Fibroblast of peridontal ligament (primary cell): ENCODE measurements at regions not wholly inside any gene's neighbourhood (a gene's known extent, or its start where the extent isn't known, plus 50 kb on each side); places are given as distances from the start of the nearest gene placed in this dataset.
A peak's percentile ranks its signal among the peaks of the same experiment; 100 is the strongest.

Source experiments
- DNase-seq: peaks from one replicate; pipeline ENCODE4 v3.0.0-alpha.2; 2010; ENCODE audit errors: extremely low read depth

DNA sequence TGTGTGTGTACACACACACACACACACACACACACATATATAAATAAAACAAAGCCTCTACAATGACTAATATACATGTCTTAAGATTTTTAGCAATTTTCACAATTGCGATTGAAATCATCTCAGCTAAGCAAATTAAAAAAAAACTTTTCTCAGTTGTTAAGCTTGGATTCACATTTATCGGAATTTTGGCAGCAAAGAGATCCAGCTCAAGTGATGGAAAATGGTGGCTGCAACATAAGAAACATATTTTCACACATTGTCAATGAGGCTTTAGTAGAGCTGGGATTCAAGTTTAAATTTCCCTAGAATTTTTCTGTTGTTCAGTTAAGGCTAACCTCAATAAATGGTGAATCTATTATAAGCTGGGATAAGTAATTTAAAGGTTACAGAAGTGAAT is 768.6 kb upstream of the SORCS1 start:
- no peak for DNase-seq

DNA sequence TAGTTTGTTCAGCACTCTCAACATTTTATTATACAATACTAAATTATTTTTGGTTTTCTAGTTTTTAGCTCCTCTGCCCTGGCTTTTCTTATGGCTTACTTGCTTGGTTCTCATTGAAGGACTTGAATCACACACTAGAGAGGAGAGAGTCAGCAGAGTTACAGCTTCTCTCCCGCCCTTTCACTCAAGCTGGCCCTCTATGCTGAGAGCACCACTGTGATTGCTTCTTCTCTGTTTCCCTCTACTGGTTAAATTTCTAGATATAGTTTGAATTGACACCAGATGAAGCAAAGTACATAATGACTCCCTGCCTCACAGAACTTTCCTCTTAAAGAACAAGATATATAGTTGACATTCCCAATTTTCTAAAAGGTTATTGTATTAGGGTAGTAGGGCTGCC is 767.3 kb upstream of the SORCS1 start:
- DNase-seq, result no peak

DNA sequence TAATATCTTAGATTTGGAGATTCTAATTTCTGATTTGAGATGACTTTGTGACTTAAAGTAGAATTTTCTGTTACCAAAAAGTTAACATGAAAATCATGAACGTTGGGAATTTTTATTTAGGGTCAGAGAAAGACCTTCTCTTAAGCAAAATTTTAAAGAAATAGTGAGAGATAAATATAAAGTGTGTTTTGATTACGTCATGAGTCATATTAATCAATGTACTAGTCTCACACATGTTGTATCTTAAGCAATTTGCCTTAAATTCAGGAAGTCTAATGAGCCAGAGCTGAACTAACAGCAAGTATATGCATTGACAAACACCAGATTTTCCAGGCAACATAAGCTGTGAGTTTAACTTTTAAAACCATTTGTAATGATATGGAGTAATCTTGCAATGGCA is 765.5 kb upstream of the SORCS1 start:
- no peak for DNase-seq

DNA sequence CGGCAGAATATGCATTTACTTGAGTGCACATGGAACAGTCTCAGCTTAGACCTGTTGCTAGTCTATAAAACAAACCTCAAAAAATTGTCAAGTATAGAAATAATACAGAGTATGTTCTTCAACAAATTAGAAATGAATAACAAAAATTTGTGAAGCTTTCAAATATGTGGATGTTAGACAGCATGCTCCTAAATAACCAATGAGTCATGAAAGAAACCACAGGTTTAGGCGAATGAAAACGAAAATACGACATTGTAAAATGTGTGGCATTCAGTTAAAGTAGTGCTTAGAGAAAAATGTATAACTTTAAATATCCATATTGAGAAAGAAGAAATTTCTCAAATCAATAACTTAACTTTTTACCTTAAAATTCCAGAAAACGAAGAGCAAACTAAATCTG is 760.0 kb upstream of the SORCS1 start:
- no peak for DNase-seq

DNA sequence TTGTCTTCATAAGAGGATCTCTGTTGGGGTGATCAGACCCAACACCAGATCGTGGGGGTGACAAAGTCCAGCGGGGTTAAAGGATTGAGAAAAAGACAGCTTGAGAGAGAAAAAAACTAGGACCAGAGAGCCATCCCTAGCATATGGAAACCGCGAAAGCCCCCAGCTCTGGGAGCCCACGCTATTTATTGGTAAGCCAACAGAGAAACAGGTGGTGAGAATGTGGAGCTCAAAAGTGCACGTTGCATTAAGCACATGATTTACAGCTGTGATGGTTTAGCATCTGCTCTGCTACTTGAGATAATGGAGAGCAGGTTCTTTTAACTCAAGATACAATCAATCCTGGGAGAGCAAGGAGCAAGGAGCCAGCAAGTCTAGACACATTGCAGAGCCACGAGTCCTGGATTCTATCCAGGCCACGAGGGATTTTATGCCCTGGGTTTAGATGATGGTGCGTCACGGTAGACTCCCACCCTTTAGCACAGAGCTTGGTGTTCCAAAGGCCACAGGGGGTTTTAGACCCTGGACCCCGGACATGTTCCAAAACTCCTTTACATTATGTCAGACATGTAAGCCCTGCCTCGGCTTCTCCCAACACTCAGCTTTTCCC is 755.2 kb upstream of the SORCS1 start:
- DNase-seq, result no peak

DNA sequence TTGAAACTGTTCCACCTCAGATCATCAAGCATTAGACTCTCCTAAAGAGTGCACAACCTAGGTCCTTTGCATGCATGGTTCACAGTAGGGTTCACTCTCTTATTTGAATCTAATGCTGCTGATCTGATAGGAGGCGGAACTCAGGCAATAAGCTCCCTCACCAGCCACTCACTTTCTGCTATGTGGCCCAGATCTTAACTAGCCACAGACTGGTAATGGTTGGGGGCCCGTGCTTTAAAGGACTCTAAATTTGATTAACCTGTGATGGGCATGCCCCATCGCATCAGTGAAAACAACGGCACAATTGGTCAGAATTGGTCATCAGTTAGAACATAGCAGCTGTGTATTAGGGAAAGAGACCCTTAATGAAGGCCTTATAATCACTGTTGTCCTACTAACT is 753.7 kb upstream of the SORCS1 start:
- no peak for DNase-seq

DNA sequence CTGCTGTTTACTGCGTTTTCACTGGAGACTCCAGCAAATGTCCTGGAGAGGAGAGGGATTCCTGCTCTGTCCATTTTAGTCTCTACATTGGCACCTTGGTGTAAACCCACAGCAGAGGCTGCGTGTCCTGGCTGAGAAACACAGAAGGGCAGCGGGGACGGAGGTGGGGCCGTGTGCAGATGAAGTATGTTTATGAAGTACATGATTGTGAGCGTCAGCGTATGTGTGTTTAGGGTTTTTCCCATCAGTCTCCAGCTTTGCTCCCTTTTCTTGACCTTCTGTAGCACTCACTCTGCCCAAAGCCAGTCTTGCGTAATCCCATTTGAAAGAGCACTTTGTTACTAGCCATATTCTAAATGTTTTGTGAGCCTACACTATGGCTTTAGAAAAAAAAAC is 750.7 kb upstream of the SORCS1 start:
- DNase-seq, result peak; percentile 29

DNA sequence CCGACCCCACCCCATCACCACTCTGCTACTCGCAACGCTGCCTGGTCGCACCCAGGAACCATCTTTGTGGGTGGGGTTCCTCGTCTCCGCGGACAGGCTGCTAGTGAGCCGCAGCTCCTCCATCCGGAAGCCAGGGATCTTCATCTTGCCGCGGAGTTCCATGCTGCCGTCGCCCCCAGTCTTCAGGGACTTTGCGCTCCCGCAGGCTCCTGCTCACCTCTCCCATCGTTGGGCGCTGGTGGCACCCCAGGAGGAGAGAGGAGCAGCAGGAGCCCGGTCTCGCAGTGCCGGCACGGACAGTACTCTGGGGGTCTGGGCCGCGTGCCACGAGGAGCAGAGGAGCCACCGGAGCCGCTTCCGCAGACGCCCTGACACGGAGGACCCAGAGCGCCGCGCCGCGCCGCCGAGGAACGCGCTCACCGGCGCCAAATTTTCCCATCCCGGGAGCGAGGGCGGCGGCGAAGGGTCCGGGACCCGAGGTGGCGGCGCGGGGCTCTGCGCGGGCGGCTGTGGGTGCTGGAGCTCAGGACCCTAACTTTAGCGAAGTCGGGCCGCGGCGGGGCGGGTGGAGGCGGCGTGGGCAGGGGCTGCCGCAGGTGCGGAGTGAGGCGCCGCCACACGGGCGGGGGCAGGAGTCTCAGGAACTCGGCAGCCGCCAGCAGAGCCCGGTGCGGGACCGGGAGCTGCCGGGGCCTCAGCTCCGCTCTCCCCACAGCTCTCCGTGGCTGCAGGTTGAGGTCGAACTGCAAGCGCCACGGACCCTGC is 750.1 kb upstream of the SORCS1 start:
- no peak for DNase-seq

DNA sequence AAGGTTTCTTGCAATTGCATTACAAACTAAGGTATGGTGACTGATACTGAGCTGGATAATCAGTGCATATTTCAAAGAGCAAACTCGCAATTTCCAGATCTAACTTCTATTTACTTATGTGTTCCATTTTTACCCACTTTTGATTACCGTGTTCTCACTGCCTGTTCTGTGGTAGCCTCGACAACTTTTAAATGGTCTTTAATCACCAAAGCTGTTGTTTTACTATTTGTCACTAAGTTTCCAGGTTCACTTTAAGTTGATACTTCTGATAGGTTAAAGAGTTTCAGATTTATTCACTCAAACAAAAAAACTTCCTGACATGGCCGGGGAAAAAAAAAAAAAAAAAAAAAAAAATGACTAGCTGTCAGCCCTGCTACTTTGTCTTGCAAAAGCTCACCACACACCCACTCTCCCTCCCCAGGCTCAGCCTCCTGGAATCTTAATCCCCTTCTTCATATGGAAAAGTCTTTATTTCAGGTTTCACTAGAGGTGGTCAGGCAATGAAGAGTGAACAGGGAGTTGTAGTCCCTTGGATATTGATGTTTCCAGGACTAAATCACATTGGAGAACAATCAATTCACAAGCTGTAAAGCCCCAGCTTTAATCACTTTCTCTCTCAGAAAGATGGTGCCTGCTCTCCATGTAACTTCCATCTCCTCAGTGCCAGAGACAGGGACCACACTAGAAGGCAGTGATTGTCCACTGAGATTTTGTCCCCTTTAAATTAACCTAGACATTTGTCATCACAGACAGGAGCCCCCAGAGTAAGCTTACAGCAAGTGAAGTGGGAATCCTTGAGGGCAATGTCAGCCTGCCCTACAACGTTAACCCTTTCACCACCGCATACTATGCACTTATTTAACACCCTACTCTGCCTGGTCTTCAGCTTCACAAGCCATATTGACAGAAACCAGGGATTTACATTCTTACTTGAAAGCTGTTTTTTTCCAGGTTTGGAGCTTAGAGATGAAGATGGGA is 749.1 kb upstream of the SORCS1 start:
- DNase-seq, result no peak

DNA sequence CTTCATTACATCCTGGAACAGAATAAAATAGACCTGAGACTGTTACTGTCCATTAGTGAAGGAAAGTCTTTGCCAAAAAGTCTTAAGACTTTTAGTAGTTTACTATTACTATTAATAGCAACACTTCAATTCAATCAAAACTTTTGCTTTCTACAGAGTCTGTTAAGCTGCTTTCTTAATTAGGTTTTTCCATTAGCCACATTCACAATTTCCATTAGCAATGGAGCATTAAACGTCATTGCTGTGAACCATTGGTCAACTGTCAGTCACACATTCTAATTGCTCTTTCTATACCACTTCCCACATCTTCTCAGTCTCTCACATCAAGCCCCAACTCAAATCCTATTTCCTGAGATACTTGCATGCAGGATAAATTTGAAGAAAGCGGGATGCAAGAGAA is 736.6 kb upstream of the SORCS1 start:
- DNase-seq, result no peak

DNA sequence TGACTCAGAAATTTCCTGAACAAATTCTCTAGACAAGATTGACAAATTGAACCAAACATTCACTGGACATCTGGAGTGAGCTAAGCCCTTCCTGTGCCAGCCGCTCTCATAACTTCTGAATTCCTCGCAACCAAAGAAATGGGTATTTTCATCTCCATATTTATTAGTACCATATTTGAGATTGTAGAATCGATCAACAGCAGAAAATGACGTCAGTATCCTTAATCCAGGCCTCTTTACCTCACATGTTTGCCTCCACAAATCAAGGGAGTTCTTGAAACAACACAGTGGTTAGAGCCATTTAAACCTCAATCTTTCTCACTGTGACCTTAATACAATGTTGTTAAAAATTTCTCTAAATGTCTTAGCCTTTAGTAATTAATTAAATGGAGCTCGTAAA is 735.6 kb upstream of the SORCS1 start:
- DNase-seq, result no peak

DNA sequence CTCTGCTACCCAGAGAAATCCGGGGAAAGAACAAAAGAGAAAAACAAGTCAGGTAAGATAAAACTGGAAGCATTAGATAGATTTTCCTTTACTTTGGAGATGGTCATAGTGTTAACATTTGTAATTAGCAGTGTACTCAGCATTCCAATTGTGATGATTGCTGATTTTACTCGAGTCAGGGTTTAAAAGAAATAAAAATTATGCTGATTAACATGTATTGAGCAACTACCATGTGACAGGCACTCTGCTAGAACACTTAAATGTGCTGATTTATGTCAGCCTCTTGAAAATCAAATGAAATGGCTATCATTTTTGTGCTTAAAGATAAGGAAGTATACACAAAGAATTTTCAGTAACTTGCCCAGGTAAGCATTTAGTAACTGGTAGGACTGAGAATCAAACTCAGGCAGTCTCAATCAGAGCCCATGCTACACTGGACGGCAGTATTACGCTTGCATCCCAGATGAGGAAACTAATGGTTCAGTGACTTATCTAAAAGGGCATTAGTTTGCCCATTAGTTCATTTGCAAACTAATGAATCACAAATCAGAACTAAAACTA is 735.1 kb upstream of the SORCS1 start:
- no peak for DNase-seq

DNA sequence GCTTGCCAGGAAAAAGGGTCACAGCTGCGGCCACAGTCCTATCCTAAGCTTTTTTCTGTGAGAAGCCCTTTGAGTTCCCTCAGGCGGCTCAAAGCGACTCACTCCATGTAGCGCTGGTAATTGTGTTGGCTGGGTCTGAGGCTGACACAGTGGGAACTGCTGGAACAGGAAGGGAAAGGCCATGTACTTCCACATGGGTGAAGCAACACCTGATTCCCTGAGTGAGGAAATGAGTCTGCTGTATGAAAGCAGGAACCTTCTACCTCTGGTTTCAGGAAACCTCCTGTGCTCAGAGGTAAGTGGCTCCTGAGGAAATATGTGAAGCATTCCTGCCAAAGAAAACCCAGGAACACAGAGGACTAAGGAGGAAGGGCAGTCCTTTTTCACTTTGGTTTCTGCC is 734.6 kb upstream of the SORCS1 start:
- DNase-seq, result no peak

DNA sequence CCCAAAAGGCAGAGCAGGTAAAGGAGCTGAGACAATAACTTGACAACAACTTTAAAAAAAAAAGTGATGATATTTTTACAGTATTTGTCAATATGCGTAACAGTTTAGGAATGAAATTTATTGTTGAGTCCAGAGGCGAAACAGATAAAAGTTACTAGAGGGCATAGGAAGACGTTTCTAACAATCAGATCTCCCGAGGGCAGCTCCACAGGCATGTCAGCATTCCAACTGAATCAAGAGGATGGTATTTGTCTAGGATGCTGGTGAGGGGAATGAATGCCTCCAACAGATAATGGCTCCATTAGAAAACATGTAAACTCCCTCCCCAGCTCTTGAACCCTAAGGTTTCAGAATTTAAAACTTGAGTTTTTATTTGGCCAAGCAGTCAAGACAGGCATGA is 733.9 kb upstream of the SORCS1 start:
- DNase-seq, result no peak

DNA sequence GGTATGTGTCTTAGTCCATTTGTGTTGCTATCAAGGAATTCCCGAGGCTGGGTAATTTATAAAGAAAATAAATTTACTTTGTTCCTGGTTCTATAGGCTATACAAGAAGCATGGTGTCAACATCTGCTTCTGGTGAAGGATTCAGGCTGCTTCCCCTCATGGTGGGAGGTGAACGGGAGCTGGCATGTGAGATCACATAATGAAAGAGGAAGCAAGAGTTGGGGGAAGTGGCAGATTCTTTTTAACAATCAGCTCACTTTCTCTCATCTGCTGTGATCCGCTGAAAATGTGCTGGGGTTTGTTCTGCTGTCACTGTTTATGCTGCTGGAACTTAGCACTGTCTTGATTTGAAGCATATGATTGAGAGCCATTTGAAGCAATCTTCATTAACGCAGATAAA is 730.0 kb upstream of the SORCS1 start:
- no peak for DNase-seq

DNA sequence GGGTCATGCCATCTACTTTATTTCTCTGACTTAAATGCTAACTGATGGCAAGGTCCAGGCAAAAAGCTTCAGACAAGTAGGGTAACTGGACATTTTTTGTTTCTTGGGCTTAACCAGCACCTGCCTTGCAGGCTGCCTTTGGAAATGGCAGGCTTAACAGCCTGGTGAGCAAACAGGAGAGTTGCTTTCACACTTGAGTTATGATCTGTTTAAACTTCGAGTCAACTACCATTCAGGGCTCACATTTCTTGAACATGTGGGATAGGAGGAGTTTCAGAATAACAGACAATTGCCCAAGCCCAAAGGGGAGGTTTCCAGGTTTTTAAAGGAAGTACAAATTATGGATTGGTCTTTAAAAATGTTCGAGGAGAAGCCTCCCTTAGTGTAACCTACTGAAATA is 724.6 kb upstream of the SORCS1 start:
- DNase-seq, result no peak

DNA sequence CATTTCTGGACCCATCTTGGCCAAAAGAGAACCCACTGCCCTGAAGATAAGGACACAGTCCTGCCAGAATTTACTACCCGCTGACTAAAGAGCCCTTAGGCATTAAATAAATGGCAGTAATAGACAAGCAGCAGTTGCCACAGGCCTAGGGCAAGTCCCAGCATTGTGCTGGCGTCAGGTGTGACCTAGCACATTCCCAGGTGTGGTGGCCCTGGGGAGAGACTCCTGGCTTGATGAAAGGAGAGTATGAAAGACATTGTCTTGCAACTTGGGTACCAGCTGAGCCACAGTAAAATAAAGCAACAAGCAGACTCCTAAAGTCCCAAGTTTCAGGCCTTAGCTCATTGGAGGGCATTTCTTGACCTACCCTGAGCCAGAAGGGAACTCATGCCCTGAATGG is 715.7 kb upstream of the SORCS1 start:
- no peak for DNase-seq

DNA sequence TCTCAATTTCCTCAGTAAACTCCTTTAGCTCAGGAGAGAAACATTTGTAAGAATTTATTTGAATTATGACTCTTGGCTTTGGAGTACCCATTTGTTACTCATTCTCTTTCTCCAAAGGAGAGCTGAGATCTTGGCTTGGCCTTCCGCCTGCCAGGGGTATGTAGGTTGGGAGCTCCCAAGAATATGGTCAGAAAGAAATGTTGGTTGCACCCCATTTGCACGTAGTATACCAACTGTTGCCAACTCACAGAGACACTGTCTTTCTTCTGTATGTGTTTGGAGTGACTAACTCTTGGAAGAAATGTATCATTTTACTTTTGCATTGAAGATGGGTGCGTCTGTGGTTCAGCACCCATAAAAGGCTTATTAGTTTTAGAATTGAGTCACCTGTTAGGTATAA is 708.5 kb upstream of the SORCS1 start:
- DNase-seq, result no peak

DNA sequence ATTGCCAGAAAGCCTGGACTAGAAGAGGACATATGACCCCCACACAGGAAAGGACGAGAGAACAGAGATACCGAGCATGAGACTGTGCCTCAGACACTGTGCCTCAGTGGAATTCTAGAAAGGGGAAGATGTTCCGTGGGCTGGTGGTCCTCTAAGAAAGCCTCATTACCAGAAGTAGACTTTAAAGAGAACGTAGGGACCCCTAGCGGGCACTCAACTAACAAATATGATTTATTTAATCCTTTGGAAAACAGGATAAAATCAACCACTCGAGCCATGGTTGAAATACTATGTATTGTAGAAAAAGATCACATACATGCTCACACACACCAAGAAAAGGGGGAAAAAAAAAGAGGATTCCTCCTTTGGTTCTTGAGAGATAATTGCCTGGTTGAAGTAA is 701.2 kb upstream of the SORCS1 start:
- DNase-seq, result no peak

DNA sequence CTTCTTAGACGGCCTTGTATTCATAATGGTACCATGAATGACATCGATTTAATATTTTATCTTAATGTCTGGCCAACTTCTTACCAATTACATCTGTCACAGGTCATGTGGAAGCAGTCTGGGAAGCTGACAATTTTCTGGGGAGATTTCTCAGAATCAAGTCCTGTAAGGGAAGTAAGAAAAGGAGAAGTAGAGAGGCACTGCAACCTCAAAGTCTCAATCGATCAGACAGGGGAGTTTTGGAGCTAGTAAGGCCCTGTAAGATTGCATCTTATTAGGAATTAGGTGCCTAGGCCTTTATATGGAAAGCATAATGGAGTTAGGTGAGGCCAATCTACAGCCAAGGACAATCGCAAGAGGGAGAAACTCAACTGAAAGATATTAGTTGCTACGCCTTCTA is 694.6 kb upstream of the SORCS1 start:
- no peak for DNase-seq

DNA sequence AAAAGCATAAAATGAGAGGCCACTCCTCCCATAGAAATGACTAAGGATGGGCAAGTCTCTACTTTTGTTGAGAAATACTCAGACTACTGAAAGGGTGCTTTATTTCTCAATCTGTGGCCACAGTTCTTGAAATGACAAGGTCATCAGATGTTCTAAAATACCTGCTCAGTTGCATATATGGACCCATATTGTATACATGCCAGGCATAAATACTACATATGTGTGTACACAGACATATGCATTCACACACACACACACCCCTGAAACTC is 691.5 kb upstream of the SORCS1 start:
- no peak for DNase-seq

DNA sequence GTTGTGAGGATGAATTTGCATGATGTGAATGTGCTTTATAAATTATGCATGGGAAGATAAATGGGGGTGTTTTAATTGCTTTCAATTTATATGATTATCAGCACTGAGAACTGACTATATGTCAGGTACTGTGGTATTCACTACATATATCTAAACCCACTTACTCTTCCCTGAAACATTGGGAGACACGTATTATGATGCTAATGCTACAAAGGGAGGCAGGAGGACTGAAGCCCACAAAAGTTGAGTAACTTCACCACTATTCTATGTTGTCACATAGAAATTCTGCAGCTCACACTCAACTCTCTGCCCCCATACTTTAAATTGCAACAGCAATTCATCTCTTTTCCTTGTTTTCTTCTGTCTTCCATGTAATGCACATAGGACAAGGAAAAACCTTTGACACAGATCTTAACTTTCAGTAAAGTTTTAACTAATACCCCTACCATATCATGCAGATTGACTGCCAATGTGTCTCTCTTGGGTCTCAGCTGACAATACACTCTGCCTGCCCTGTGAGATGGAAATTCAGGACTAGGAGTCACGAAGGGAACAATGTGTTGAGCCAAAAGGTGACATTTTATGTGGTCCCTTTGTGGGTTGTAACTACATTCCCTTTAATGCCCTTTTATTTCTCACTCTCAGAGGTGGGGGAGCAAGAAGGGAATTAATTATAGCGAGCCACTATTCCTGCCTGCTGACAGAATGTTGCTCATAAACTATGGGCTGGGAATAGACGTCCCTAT is 691.0 kb upstream of the SORCS1 start:
- no peak for DNase-seq
